ENCODE measurements at regions not wholly inside any gene's neighbourhood (a gene's known extent, or its start where the extent isn't known, plus 50 kb on each side); places are given as distances from the start of the nearest gene placed in this dataset.
"Not testable (repeated sequence)": the region's sequence is repeated elsewhere in the genome, so short reads cannot be mapped to it uniquely, and the experiment has no call there.

GRCh38 chr10:113486531-113486930 is 66.3 kb upstream of the HABP2 start:
- Mint-ChIP-seq H3K4me1 (no peaks in the 10 kb centered on the region), H3K36me3 (ENCODE audit: low read depth) (no peaks in the 10 kb centered on the region), H3K9me3 (peaks cover 5% of the 10 kb centered on the region), H3K27me3 (ENCODE audit: low read depth) (peaks cover 4% of the 10 kb centered on the region), H3K27ac (ENCODE audit: unreplicated experiment) (no peak overlapping the region), H3K4me3 (no peak overlapping the region)
- DNase-seq (ENCODE audit: low read depth, low spot score), result no peak
- no peak for TF ChIP-seq CTCF (conservative IDR thresholded peaks at IDR 0.05)

- Mint-ChIP-seq H3K9me3 (no peaks in the 10 kb centered on the region), H3K27ac (ENCODE audit: unreplicated experiment) (no peak overlapping the region), H3K4me1 (no peaks in the 10 kb centered on the region), H3K36me3 (ENCODE audit: low read depth) (no peaks in the 10 kb centered on the region), H3K27me3 (ENCODE audit: low read depth) (peaks cover 6% of the 10 kb centered on the region), H3K4me3 (no peak overlapping the region)
- no peak for TF ChIP-seq CTCF (conservative IDR thresholded peaks at IDR 0.05)
- DNase-seq (ENCODE audit: low read depth, low spot score), result no peak
Measured at GRCh38 chr10:113487154-113487553, 65.7 kb upstream of the HABP2 start.

- H3K27ac Mint-ChIP-seq (ENCODE audit: unreplicated experiment), result no peak overlapping the region
- H3K9me3 Mint-ChIP-seq, result no peaks in the 10 kb centered on the region
- H3K4me3 Mint-ChIP-seq, result no peak overlapping the region
- peaks cover 11% of the 10 kb centered on the region for H3K27me3 Mint-ChIP-seq (ENCODE audit: low read depth)
- DNase-seq (ENCODE audit: low read depth, low spot score), result no peak
- H3K36me3 Mint-ChIP-seq (ENCODE audit: low read depth), result no peaks in the 10 kb centered on the region
- no peaks in the 10 kb centered on the region for H3K4me1 Mint-ChIP-seq
- TF ChIP-seq CTCF (conservative IDR thresholded peaks at IDR 0.05), result no peak
Measured at GRCh38 chr10:113488186-113488585, 64.7 kb upstream of the HABP2 start.

GRCh38 chr10:113489522-113489921 is 63.3 kb upstream of the HABP2 start:
- H3K9me3 Mint-ChIP-seq; DNase-seq (ENCODE audit: low read depth, low spot score); H3K27ac Mint-ChIP-seq (ENCODE audit: unreplicated experiment); H3K4me3 Mint-ChIP-seq; H3K4me1 Mint-ChIP-seq; H3K36me3 Mint-ChIP-seq (ENCODE audit: low read depth): not testable (repeated sequence)
- peaks cover 14% of the 10 kb centered on the region for H3K27me3 Mint-ChIP-seq (ENCODE audit: low read depth)

- peaks cover 21% of the 10 kb centered on the region for H3K4me1 Mint-ChIP-seq
- H3K27me3 Mint-ChIP-seq (ENCODE audit: low read depth), result peaks cover 14% of the 10 kb centered on the region
- H3K27ac Mint-ChIP-seq (ENCODE audit: unreplicated experiment), result no peak overlapping the region
- no peaks in the 10 kb centered on the region for H3K36me3 Mint-ChIP-seq (ENCODE audit: low read depth)
- H3K4me3 Mint-ChIP-seq, result no peak overlapping the region
- TF ChIP-seq CTCF (conservative IDR thresholded peaks at IDR 0.05), result no peak
- H3K9me3 Mint-ChIP-seq, result no peaks in the 10 kb centered on the region
- DNase-seq (ENCODE audit: low read depth, low spot score), result no peak
Measured at GRCh38 chr10:113491967-113492565, 60.8 kb upstream of the HABP2 start.

DNA sequence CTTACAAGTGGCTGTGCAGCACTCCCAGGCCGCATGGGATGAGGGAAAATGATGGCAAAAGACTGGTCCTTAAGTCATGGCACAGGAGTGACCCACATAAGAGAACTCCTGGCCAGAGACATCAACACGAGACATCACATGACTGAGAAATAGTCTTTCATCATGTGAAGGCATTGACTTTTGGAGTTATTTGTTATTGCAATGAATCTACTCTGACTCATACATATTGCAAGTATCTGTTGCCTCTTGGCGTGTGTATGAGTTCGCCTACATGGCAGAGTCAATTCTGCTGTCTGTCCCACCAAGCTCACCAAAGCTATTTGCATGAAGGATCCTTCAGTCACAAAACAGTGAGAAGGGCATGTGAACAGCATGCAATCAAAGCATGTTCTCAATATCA is 59.7 kb upstream of the HABP2 start:
- Mint-ChIP-seq H3K36me3 (ENCODE audit: low read depth) (no peaks in the 10 kb centered on the region), H3K27me3 (ENCODE audit: low read depth) (peaks cover 14% of the 10 kb centered on the region), H3K4me1 (peaks cover 21% of the 10 kb centered on the region), H3K27ac (ENCODE audit: unreplicated experiment) (no peak overlapping the region), H3K4me3 (no peak overlapping the region), H3K9me3 (no peaks in the 10 kb centered on the region)
- TF ChIP-seq CTCF (conservative IDR thresholded peaks at IDR 0.05), result no peak
- no peak for DNase-seq (ENCODE audit: low read depth, low spot score)

All from neural crest cell (in vitro differentiated cells).